CD4-positive, alpha-beta T cell (primary cell): ENCODE measurements at regions not wholly inside any gene's neighbourhood (a gene's known extent, or its start where the extent isn't known, plus 50 kb on each side); places are given as distances from the start of the nearest gene placed in this dataset.

Experiments
- ATAC-seq: fragments of 200-7000 bp; cut with Tn5 transposase; one replicate; pipeline ENCODE4 v1.10.0; 2022; ENCODE audit warnings: mild to moderate bottlenecking; ENCODE audit not compliant: poor library complexity
- CTCF ChIA-PET: fragments of 350-600 bp; sonication (Branson Sonifier 250); formaldehyde crosslinking; loops from one replicate; lab custom pipeline; 2021; ENCODE audit warnings: antibody characterized with exemption, inconsistent platforms; lab: Charles Lee
- POLR2A ChIA-PET: fragments of 350-600 bp; sonication (Branson Sonifier 250); formaldehyde crosslinking; loops from one replicate; lab custom pipeline; 2021; ENCODE audit warnings: antibody characterized with exemption, inconsistent platforms; lab: Charles Lee
- DNase-seq, 14 experiments: peaks; one replicate each; pipeline ENCODE4 v3.0.0-alpha.2; 2013 to 2020; ENCODE audit warnings: mixed read lengths in 2 of 14
- H3K27ac ChIP-seq, 2 donors: one replicate each; pipeline versions ENCODE4 v1.5.1 to v1.7.0; 2013; ENCODE audit warnings: low read length in 2 of 2, low read depth in 1 of 2, mild to moderate bottlenecking in 1 of 2
- H3K27me3 ChIP-seq, 2 experiments: 1 replicate in 1 of 2; 2 replicates in 1 of 2; pipeline versions ENCODE4 v1.6.1 to v1.7.0; 2013; ENCODE audit warnings: low read length in 2 of 2, control low read depth in 1 of 2, mild to moderate bottlenecking in 1 of 2, moderate library complexity in 1 of 2; ENCODE audit not compliant: insufficient read depth in 2 of 2, control insufficient read depth in 1 of 2
- H3K36me3 ChIP-seq: one replicate; pipeline ENCODE4 v1.6.1; 2013; ENCODE audit warnings: low read length, control low read depth; ENCODE audit not compliant: insufficient read depth
- H3K4me1 ChIP-seq: one replicate; pipeline ENCODE4 v1.6.1; 2013; ENCODE audit warnings: low read length, control low read depth; ENCODE audit not compliant: insufficient read depth
- H3K4me3 ChIP-seq: one replicate; pipeline ENCODE4 v1.5.1; 2013; ENCODE audit warnings: mild to moderate bottlenecking, low read length, moderate library complexity
- H3K9me3 ChIP-seq, 2 experiments: 1 replicate in 1 of 2; 2 replicates in 1 of 2; pipeline versions ENCODE4 v1.6.1 to v1.7.0; 2013; ENCODE audit warnings: low read length in 2 of 2, mild to moderate bottlenecking in 2 of 2, control low read depth in 1 of 2, moderate library complexity in 1 of 2; ENCODE audit not compliant: control insufficient read depth in 1 of 2, insufficient read depth in 1 of 2
- H3K27ac Mint-ChIP-seq: one replicate; pipeline ENCODE4 v1.8.0; 2020; ENCODE audit warnings: mixed read lengths
- H3K27me3 Mint-ChIP-seq: one replicate; pipeline ENCODE4 v1.8.0; 2021; ENCODE audit warnings: mixed read lengths
- H3K36me3 Mint-ChIP-seq: one replicate; pipeline ENCODE4 v1.8.0; 2021; ENCODE audit warnings: low read depth, mixed read lengths
- H3K4me1 Mint-ChIP-seq: one replicate; pipeline ENCODE4 v1.8.0; 2021; ENCODE audit warnings: low read depth, mixed read lengths
- H3K4me3 Mint-ChIP-seq: one replicate; pipeline ENCODE4 v1.8.0; 2020; ENCODE audit warnings: mild to moderate bottlenecking, mixed read lengths
- H3K9me3 Mint-ChIP-seq: one replicate; pipeline ENCODE4 v1.8.0; 2020; ENCODE audit warnings: mixed read lengths
- intact Hi-C, 2 experiments: fragments of 100-400 bp; cut with DNase I in 1 of 2; cut with micrococcal nuclease in 1 of 2; formaldehyde crosslinking; loops; one replicate each; pipeline versions ENCODE4 v1.15.1 to v1.9.0; 2023 to 2025; cut with DNase I, micrococcal nuclease
- TF ChIP-seq, protein P1 (sequence below): fragments of 200-600 bp; IDR thresholded peaks from one replicate; pipeline ENCODE4 v1.8.0; 2022; ENCODE audit warnings: antibody characterized with exemption, mild to moderate bottlenecking

DNA sequence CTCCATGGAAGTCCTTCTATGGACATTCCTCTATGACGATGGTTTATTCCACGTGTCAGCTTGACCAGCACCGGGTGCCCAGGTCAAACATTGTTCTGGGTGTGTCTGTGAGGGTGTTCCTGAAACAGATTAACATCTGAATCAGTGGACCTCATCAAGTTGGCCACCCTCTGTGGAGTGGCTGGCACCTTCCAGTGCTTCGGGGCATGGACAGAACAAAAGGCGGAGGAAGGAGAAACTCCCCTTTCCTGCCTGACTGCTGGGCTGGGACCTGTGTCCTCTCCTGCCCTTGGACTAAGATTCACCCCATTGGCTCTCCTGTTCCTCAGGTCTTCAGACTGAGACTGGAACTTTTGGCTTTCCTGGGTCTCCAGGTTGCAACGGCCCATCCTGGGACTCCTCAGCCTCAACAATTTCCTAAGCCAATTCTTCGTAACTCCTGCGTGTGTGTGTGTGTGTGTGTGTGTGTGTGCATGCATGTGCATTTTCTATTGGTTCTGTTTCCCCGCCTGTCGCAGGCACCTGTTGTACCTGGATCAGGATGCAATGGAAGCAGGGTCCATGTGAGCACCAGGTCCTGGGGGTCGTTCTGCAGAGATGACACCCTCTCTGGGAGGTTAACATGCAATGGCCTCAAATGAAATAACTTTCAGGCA lies 357.2 kb upstream of the SALL3 start:
- H3K4me1 ChIP-seq: no peaks in the 10 kb centered on the region
- no peak overlapping the region for H3K4me3 ChIP-seq
- Mint-ChIP-seq H3K9me3 (no peaks in the 10 kb centered on the region), H3K4me1 (no peaks in the 10 kb centered on the region), H3K36me3 (no peaks in the 10 kb centered on the region), H3K27me3 (peaks cover 40% of the 10 kb centered on the region), H3K27ac (no peak overlapping the region), H3K4me3 (no peak overlapping the region)
- TF ChIP-seq, protein P1, sequence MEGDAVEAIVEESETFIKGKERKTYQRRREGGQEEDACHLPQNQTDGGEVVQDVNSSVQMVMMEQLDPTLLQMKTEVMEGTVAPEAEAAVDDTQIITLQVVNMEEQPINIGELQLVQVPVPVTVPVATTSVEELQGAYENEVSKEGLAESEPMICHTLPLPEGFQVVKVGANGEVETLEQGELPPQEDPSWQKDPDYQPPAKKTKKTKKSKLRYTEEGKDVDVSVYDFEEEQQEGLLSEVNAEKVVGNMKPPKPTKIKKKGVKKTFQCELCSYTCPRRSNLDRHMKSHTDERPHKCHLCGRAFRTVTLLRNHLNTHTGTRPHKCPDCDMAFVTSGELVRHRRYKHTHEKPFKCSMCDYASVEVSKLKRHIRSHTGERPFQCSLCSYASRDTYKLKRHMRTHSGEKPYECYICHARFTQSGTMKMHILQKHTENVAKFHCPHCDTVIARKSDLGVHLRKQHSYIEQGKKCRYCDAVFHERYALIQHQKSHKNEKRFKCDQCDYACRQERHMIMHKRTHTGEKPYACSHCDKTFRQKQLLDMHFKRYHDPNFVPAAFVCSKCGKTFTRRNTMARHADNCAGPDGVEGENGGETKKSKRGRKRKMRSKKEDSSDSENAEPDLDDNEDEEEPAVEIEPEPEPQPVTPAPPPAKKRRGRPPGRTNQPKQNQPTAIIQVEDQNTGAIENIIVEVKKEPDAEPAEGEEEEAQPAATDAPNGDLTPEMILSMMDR: no peak
- no peak overlapping the region for H3K27ac ChIP-seq
- ATAC-seq (no peak), DNase-seq (no peak)
- CTCF ChIA-PET: no interaction called here
- H3K36me3 ChIP-seq: no peaks in the 10 kb centered on the region
- intact Hi-C loops: no loop called here
- peaks cover 0 to 28% of the 10 kb centered on the region in 2 experiments for H3K9me3 ChIP-seq
- H3K27me3 ChIP-seq: peaks cover 3 to 4% of the 10 kb centered on the region in 2 experiments
- POLR2A ChIA-PET: no interaction called here

DNA sequence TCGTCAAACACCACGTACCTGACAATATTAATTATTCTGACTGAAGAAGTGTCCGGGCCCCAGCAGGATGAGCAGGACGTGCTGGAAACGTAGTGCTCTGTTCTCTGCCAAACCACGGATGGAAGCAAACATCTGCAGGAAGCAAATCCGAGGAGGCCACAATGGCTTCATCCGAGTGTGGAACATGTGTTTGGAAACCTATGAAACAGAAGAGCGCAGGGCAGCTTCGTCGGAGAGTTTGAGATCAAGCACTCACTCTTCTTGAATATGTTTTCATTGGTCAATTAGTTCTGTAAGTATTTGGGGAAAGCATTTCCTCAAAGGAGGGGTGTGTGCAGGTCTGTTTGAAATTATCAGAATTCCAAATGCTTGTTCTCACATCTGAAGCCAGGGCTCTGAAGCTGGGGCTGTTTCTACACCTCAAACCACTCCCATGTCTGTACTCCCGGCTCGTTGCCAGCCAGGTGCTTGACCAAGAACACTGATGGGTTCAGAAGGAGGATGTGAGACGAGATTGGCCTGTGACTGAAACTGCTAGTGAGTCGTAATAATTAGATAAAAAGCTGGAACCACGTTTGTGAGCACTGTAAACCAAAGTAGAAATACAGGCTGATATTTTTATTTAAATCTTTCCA lies 356.6 kb upstream of the SALL3 start:
- TF ChIP-seq, protein P1: no peak
- intact Hi-C loops: no loop called here
- H3K9me3 Mint-ChIP-seq: no peaks in the 10 kb centered on the region
- H3K4me1 Mint-ChIP-seq: no peaks in the 10 kb centered on the region
- H3K27me3 Mint-ChIP-seq: peaks cover 40% of the 10 kb centered on the region
- ChIA-PET CTCF (no interaction called here), POLR2A (no interaction called here)
- Histone ChIP-seq H3K27me3 (peaks cover 3 to 4% of the 10 kb centered on the region in 2 experiments), H3K27ac (no peak overlapping the region), H3K4me3 (no peak overlapping the region), H3K4me1 (no peaks in the 10 kb centered on the region), H3K9me3 (peaks cover 0 to 30% of the 10 kb centered on the region in 2 experiments), H3K36me3 (no peaks in the 10 kb centered on the region)
- no peaks in the 10 kb centered on the region for H3K36me3 Mint-ChIP-seq
- ATAC-seq (no peak), DNase-seq (no peak)
- no peak overlapping the region for H3K4me3 Mint-ChIP-seq
- H3K27ac Mint-ChIP-seq: no peak overlapping the region

- Mint-ChIP-seq H3K9me3 (no peaks in the 10 kb centered on the region), H3K4me3 (no peak overlapping the region), H3K4me1 (no peaks in the 10 kb centered on the region), H3K36me3 (no peaks in the 10 kb centered on the region), H3K27ac (no peak overlapping the region), H3K27me3 (peaks cover 40% of the 10 kb centered on the region)
- ChIA-PET POLR2A (no interaction called here), CTCF (no interaction called here)
- no peak overlapping the region for H3K4me3 ChIP-seq
- no peaks in the 10 kb centered on the region for H3K36me3 ChIP-seq
- TF ChIP-seq, protein P1: no peak
- intact Hi-C loops: no loop called here
- DNase-seq: no peak
- no peak for ATAC-seq
- H3K27me3 ChIP-seq: peaks cover 3 to 4% of the 10 kb centered on the region in 2 experiments
- no peak overlapping the region for H3K27ac ChIP-seq
- H3K4me1 ChIP-seq: no peaks in the 10 kb centered on the region
- H3K9me3 ChIP-seq: peaks cover 0 to 31% of the 10 kb centered on the region in 2 experiments
Measured at GRCh38 chr18:78624646-78625279, 354.9 kb upstream of the SALL3 start.
